Retina (tissue), 1 donor: ENCODE measurements at regions not wholly inside any gene's neighbourhood (a gene's known extent, or its start where the extent isn't known, plus 50 kb on each side); places are given as distances from the start of the nearest gene placed in this dataset.
"Not testable (repeated sequence)": the region's sequence is repeated elsewhere in the genome, so short reads cannot be mapped to it uniquely, and the experiment has no call there.

Experiments
- DNase-seq: peaks from one replicate; pipeline ENCODE4 v3.0.0-alpha.2; 2016

DNA sequence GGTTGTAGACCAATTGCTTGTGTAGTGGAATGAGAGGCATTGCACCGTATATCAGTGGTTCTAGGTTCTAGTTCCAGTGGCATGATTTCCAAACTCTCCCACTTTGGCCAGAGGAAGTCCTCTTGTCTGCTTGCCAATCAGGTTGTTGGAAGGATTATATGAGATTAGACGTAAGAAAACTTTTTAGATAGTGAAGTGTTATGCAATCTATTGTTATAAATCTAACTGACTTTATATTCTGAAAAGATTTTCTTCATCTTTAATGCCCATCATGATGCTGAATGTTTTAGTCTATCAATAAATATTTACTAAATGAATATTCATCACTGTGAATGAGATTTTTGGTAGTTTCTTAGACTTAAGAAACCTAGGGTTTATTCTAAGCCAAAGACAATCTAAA, 152.6 kb downstream of the TFPI2 start:
- no peak for DNase-seq

DNA sequence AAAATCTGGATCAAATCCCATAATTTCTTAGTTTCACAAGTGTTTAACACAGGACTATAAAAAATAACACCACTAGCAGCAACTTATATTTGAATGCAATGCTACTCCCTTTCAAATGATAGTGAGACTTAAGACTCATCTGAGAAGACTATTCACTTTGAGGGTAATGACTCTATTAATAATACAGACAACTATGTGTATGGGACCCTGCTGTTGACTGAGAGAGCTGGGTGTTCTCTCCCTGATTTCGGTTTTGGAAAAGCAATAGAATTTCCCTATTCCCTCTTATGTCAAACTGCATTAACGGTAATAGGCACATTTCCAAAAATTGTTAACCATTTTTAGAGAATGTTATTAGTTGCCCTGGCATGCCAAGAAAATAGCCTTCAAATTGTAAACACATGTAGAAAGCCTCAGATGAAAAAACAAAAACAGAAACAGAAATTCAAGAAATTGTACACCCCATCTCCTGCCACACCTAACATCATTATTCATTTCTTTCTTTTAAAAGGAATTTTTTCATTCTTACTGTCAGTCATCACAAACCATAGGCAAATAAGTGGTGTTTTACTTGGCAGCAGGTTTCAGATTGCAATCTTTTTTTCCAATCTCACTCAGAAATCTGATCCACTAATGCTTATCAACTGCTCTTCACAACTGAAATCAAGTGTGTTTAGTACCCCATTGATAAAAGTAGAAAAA, 153.7 kb downstream of the TFPI2 start:
- no peak for DNase-seq

DNA sequence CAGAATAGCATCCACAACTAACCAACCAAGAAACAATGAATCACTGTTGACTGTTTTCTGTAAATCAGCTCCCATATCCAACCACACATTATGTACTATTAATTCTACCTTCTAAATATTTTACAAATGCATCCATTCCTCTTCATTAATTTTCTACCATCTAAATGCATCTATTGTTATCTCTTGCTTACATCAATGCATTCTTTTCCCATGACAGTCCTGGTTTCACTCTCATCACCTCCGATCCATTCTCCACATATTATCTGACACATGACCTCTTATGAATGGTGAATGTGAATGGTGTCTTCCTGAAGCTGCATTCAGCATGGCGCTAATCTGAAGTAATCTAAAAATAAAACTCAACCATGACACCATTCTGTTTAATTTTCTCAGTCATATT, 153.8 kb upstream of the CALCR start:
- DNase-seq, result no peak

DNA sequence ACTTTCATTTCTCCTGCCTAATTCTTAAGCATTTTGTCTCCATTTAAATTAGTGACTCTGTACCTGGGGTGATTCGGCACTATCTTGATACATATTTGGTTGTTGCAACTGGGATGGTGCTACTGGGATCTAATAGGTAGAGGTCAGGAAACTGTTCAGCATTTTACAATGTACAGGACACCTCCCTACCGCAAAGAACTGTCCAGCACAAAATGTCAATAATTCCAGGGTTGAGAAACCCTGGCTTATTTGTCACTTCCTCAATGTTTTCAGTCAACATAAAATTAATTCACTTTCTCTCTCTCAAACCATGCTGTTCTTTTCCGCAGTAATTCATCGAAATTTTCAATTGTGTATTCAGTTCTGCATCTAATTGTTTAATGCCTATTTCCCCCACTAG, 151.4 kb upstream of the CALCR start:
- DNase-seq, result no peak

DNA sequence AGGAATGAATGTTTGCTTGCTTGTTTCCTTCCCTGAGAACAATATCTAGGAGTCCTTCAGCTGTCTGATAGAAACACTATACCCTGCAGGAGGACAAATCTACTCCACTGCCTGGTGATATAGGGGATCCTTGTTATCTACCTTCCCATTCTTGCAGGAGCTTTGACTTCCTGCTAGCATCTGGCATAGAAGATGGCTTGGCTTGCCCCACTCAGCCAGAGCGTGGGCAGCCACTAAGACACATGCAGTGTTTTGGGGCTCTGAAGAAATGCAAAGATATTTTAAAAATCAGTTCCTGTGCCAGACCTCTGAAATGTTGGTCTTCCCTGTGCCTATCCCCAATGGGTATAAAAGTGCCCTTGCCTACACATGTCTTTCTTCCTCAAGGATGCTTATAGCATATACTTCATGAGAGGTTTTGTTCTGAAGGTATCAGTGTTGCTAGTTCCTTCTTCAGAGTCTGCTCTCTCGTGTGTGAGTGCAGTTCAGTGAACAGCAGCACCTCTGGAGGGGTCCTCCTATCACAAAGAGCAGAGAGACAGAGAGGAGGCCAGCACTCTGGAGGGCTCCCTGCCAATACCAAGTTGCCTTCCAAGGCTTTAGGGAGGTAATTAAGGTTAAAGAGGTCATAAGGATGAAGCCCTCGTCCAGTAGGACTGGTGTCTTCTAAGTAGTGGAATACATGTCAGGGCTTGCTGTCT, 149.1 kb upstream of the CALCR start:
- DNase-seq, result no peak

DNA sequence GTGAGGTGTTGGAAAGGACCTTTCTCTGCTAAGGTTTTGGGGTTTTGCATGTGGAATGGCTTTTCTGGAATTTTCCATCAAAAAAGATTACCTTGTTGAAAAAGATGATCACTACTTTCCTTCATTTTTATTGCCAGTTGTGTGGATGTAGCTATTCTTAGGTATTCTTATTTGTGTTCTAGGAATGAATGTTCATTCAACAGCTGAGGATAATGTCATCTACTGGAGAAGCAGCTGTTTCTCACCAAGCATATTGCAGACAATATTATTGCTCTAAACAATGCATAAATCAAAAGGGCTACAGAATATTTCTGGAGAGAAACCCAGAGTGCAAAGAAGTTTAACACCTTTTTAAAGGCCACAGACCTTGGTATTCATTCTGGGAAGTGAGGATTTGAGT, 145.6 kb upstream of the CALCR start:
- no peak for DNase-seq

DNA sequence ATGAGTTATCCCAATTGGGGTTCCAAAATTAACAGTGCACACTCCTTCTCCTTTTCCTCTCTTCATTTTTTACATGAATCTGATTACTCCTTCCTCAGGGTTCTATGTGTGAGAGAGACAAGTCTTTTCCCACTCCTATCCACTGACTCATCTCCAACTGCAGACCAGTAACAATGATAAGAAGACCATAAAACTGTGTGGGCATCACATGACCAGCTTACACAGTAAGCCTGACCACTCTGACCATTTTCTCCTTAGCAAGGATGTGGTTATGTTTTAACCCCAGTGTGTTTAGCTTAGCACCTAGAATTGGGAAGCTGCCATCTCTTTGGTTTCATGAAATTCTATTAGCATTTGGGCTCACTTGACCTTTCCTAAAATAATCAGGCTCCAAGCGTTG, 145.0 kb upstream of the CALCR start:
- DNase-seq, result no peak

DNA sequence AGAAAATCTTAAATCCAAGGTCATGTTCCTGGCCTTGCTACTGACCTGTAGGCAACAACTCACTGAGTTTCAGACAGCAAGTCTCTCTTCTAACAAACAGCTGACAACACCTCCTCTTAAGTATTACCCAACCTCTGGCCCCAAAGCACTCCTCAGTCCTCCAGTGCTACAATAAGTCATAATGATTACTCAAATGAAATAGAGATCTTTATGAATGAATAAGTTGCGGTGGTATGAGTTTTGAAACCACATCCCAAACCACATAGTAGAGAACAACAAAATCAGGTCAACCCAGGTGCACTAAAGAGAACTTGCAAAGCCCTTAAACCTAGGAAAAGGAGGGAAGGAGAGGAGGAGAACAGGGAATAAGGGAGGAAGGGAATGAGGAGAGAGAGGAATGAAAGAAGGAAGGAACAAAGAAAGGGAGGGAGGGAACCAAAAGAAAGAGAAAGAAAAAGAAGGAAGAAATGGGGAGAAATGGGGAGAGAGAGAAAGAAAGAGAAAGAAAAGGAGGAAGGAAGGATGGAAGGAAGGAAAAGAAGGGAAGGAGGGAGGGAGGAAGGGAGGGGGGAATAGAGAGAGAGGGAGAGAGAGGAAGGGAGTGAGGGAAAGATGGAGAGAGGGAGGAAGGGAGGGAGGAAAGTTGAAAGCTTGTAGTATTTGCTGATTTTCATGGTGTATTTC, 142.8 kb upstream of the CALCR start:
- no peak for DNase-seq

DNA sequence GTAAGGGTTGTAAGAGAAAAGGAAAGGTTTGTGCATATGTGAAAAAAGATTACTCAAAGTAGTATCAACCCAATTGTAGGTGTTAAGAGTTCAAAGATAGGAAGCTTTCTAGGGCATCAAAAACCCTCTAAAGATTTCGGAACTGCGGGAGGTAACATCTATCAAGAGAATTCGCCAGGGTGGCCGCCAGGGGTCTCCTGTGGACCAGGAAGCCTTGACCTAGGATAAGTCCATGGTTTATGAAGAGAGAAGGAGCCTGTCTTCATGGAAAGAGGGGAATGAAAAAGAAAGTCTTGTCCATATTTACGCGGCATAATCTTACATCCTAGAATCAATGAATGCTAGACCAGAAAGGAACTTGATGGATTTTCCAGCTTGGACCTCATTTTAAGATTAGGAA, 140.7 kb upstream of the CALCR start:
- DNase-seq, result peak; percentile 11

DNA sequence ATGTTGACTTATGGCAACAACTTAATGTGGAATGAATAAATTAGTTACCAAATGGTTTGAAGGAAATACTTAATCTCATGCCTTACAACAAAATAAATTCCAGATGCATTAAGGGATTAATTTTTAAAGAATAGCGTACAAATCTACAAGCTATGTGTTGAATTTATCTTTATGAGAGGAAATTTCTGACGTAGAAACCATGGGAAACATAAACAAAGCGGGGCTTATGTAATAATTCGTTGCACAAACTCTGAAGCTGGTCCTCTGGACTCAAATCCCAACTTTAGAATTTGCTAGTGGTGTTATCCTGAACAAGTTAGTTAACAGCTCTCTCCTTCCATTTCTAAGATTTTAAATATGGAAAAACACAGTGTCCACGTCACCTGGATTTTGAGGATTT, 137.4 kb upstream of the CALCR start:
- DNase-seq, result no peak

DNA sequence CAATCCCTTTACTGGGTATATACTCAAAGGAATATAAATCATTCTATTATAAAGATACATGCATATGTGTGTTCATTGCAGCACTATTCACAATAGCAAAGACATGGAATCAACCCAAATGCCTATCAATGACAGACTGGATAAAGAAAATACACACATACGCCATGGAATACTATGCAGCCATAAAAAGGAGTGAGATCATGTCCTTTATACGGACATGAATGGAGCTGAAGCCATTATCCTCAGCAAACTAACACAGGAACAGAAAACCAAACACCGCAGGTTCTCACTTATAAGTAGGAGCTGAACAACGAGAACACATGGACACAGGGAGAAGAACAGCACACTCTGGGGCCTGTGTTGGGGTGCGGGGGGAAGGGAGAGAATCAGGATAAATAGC, 133.7 kb upstream of the CALCR start:
- not testable (repeated sequence) for DNase-seq

DNA sequence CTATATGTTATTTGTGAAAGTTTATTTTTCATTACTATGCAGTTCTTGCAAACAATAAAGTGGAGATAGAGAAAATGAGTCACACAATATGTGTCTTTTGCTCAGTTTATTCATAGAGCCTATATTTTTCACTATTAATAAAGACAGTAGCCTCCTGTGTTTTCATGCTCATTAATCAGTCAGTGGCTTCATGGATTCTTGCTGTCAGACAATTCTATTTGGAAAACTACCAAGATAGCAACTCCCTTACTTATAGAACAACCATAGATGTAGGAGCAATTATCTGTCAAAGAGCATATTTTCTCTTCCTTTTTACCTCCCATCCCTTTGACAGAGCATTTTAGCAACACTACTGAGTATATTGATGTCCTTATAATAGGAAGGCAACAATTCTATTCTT, 132.7 kb upstream of the CALCR start:
- DNase-seq, result no peak

DNA sequence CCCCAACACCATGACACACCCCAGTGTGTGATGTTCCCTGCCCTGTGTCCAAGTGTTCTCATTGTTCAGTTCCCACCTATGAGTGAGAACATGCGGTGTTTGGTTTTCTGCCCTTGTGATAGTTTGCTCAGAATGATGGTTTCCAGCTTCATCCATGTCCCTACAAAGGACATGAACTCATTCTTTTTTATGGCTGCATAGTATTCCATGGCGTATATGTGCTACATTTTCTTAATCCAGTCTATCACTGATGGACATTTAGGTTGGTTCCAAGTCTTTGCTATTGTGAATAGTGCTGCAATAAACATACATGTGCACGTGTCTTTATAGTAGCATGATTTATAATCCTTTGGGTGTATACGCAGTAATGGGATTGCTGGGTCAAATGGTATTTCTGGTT, 131.6 kb upstream of the CALCR start:
- DNase-seq, result not testable (repeated sequence)

DNA sequence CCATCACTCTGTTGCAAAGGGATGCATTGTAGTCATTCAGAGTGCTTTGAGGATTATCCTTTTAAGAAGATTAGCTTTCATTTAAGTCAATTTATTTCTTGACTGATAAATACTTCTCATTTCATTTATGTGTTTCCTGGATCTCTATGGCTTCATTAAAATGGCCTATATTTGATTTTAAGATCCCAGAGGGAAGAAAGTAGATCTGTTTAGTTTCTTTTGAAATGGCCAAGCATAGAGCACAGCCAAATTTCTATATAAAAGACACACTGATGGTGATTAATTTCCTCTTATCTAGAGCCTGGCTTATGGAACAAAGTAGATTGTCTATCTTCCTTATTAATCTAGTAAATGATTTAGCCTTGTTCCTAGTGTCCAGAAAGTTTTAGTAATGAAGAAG, 129.7 kb upstream of the CALCR start:
- no peak for DNase-seq

DNA sequence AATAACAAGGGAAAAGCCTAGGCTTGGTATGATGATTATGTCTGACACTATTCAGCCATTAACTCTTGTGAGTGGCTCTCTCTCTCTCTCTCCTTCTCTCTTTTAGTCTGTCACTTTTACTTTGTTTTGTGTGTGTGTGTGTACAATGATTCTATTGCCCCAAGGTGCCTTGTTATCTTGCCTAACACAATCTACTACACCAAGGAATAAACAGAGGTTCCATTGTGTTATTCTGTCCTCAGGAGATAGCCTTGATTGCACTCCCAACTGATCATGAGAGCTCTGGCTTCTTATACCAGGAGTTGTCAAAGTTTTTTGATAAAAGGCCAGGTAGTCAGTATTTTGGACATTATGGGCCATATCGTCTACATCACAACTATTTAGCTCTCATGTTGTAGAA, 123.4 kb upstream of the CALCR start:
- DNase-seq, result no peak

DNA sequence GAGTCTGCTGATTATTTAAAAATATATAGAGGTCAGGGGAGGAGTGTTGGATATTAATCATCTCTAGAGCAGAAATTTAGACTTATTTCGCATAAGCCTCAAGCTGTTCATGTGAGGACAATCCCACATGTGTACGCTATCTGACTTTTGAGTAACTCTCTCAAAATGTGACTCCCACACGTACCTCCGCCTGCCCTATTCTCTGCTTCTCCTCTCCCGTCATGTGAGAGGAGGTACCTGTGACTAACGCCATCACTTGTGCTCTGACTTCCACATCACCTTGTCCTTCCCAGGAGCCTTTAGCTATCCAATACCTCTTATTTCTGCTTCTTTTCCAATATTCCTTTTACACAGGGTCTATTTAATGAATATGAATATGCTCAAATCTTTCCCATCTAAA, 119.3 kb upstream of the CALCR start:
- no peak for DNase-seq

DNA sequence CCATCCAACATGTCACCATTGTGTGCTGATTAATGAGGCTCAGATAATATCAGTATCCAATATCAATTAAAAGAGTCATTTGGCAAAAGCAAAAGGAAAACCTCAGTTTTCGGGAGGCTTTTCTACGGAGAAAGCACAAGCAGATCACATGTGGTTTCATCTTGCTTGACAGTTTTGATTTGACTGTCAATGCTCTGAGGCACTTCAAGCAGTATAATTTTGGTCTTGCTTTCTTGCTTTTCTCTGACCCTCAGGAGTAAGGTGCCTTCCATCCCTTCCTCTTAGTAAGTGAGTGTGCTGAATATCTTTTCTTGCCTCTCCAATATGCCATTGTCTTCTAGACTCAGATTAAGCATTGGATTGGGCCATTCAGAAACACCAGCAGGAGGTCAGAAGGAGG, 115.5 kb upstream of the CALCR start:
- DNase-seq, result no peak

DNA sequence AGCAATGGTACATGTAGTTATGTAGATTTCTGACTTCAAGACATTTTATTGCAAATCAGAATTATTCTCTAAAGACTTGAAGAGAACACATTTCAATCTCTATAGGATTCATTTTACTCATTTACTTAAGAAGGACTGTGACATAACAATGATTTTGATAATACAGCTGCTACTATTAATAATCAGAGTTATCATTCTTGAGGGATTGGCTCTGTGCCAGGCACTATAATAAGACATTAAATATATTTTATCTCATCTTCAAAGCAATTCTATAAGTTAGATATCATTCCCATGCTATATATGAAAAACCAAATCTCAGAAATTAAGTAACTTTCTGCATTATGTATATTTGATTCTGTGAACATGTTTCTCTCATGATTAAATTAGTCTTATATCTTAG, 103.7 kb upstream of the CALCR start:
- DNase-seq, result no peak

DNA sequence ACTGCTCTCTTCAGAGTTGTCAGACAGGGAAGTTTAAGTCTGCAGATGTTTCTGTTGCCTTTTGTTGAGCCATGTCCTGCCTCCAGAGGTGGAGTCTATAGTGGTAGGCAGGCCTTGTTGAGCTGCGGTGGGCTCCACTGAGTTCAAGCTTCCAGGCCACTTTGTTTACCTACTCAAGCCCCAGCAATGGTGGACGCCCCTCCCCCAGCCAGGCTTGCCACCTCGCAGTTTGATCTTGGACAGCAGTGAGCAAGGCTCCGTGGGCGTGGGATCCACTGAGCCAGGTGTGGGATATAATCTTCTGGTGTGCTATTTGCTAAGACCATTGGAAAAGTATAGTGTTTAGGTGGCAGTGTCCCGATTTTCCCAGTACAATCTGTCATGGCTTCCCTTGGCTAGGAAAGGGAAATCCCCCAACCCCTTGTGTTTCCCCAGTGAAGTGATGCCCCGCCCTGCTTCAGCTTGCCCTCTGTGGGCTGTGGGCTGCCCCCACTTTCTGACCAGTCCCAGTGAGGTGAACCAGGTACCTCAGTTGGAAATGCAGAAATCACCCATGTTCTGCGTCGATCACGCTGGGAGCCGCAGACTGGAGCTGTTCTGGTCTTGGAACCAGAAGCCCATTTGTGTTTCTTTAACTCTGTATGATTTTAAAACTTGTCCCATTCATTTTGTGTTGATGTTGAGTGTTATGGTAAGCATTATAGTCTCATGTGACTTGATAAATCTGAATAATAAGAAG, 89.2 kb upstream of the CALCR start:
- no peak for DNase-seq

DNA sequence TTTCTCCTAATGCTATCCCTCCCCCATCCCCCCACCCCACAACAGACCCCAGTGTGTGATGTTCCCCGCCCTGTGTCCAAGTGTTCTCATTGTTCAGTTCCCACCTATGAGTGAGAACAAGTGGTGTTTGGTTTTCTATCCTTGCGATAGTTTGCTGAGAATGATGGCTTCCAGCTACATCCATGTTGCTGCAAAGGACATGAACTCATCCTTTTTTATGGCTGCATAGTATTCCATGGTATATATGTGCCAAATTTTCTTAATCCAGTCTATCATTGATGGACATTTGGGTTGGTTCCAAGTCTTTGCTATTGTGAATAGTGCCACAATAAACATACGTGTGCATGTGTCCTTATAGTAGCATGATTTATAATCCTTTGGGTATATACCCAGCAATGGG, 83.6 kb upstream of the CALCR start:
- not testable (repeated sequence) for DNase-seq

DNA sequence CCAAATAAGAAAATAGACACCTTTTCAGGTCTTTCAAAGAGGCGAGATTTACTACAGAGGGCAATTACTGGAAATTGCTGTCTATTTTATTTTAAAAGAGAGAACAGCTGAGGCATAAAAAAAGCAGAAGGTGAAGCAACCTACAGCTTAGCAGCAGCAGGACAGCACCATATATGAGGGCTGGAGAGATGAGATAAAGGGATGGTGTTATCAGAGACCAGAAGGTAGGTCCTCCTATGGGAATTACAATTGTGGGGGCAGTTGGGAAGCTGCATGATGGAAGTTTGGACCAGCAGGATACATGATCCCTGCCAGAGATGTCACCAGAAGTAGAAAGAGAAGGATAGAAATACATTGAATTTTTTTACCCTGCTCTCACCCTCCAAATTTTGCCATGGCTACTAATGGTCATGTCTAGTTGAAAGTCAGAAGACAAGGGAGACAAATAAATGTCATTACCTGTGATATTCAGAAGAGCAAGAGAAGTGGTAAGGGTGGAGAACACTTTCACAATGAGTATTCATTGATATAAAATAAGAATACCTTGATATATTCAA, 77.2 kb upstream of the CALCR start:
- DNase-seq, result no peak

DNA sequence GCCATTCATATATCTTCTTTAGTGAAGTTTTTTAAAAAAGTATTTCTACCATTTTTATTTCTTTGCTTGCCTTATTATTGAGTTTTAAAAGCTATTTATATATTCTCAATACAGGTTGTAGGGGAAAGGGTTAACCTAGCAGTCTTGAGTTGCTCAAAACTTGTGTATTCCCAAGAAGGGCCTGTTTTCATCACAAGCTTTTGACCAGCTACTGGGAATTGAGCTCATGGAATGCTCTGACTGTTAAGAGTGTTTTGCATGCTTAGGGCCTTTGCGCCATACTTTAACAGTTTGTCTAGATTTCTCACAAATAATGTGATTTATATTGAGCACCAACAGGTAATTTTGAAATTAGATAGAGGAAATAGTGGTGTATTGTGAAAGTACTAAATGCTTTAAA, 72.0 kb upstream of the CALCR start:
- no peak for DNase-seq

DNA sequence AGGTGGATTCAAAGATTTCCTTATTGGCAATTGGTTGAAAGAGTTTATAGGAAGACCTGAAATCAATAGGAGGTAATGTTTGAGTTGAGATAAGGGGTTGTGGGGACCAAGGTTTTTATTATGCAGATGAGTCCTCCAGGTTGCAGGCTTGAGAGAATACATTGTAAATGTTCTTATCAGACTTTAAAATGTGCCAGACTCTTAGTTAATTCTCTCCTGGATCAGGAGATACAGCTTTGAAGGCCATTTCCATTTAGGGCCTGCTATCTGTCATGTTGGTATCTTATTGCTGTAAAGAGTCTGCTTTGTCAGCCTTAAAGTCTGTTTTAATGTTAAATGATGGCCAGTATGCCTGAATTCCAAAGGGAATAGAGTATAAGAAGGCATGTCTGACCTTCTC, 61.8 kb upstream of the CALCR start:
- no peak for DNase-seq
